H9 (cell line): ENCODE measurements at regions not wholly inside any gene's neighbourhood (a gene's known extent, or its start where the extent isn't known, plus 50 kb on each side); places are given as distances from the start of the nearest gene placed in this dataset.

Source experiments
- DNase-seq: peaks from one replicate; pipeline ENCODE4 v3.0.0-alpha.2; 2017
- H2AFZ ChIP-seq: one replicate; pipeline ENCODE4 v1.6.1; 2013; ENCODE audit warnings: mild to moderate bottlenecking, low read length, control low read depth, moderate library complexity
- H2AK5ac ChIP-seq: 2 replicates; pipeline ENCODE4 v1.6.1; 2013; ENCODE audit warnings: low read length, control low read depth, mixed read lengths; ENCODE audit not compliant: insufficient read length
- H2BK120ac ChIP-seq: one replicate; pipeline ENCODE4 v1.6.1; 2013; ENCODE audit warnings: low read depth, mild to moderate bottlenecking, low read length, control low read depth, inconsistent platforms; ENCODE audit not compliant: poor library complexity, severe bottlenecking
- H2BK12ac ChIP-seq: 2 replicates; pipeline ENCODE4 v1.6.1; 2013; ENCODE audit warnings: low read length, control low read depth, mixed read lengths, low read depth; ENCODE audit not compliant: insufficient read length
- H2BK15ac ChIP-seq: 2 replicates; pipeline ENCODE4 v1.6.1; 2013; ENCODE audit warnings: low read depth, low read length, control low read depth
- H2BK20ac ChIP-seq: one replicate; pipeline ENCODE4 v1.6.1; 2013; ENCODE audit warnings: low read depth, mild to moderate bottlenecking, low read length, control low read depth, inconsistent platforms; ENCODE audit not compliant: poor library complexity, severe bottlenecking
- H2BK5ac ChIP-seq: 2 replicates; pipeline ENCODE4 v1.6.1; 2013; ENCODE audit warnings: low read length, control low read depth, mixed read lengths; ENCODE audit not compliant: insufficient read length
- H3K14ac ChIP-seq: 2 replicates; pipeline ENCODE4 v1.6.1; 2013; ENCODE audit warnings: low read length, control low read depth; ENCODE audit not compliant: insufficient read depth
- H3K18ac ChIP-seq: 2 replicates; pipeline ENCODE4 v1.6.1; 2013; ENCODE audit warnings: low read depth, mild to moderate bottlenecking, mixed read lengths, low read length, control low read depth; ENCODE audit not compliant: insufficient read length
- H3K23ac ChIP-seq: 2 replicates; pipeline ENCODE4 v1.6.1; 2013; ENCODE audit warnings: low read length, control low read depth, mixed read lengths, low read depth; ENCODE audit not compliant: insufficient read length
- H3K23me2 ChIP-seq: 2 replicates; pipeline ENCODE4 v1.6.1; 2013; ENCODE audit warnings: low read depth, mild to moderate bottlenecking, mixed read lengths, low read length, control low read depth; ENCODE audit not compliant: insufficient read length, poor library complexity, severe bottlenecking
- H3K27ac ChIP-seq: 2 replicates; pipeline ENCODE4 v1.5.1; 2013; ENCODE audit warnings: low read length, control low read depth, mixed read lengths, low read depth; ENCODE audit not compliant: insufficient read length
- H3K27me3 ChIP-seq: 2 replicates; pipeline ENCODE4 v1.6.1; 2013; ENCODE audit warnings: low read length, control low read depth, inconsistent platforms; ENCODE audit not compliant: insufficient read depth
- H3K4ac ChIP-seq: 2 replicates; pipeline ENCODE4 v1.6.1; 2013; ENCODE audit warnings: low read depth, mild to moderate bottlenecking, control low read depth, inconsistent platforms, low read length, moderate library complexity
- H3K4me1 ChIP-seq: 2 replicates; pipeline ENCODE4 v1.6.1; 2013; ENCODE audit warnings: low read length, control low read depth, inconsistent platforms; ENCODE audit not compliant: insufficient read depth
- H3K4me2 ChIP-seq: 2 replicates; pipeline ENCODE4 v1.6.1; 2013; ENCODE audit warnings: low read length, control low read depth, mixed read lengths; ENCODE audit not compliant: insufficient read length, insufficient read depth
- H3K56ac ChIP-seq: 2 replicates; pipeline ENCODE4 v1.6.1; 2013; ENCODE audit warnings: low read depth, mild to moderate bottlenecking, mixed read lengths, low read length, control low read depth; ENCODE audit not compliant: insufficient read length
- H3K79me1 ChIP-seq: 2 replicates; pipeline ENCODE4 v1.6.1; 2013; ENCODE audit warnings: low read depth, mild to moderate bottlenecking, moderate library complexity, low read length, control low read depth, inconsistent platforms; ENCODE audit not compliant: insufficient read depth, poor library complexity, severe bottlenecking
- H3K79me2 ChIP-seq: 2 replicates; pipeline ENCODE4 v1.6.1; 2013; ENCODE audit warnings: low read length, control low read depth, inconsistent platforms; ENCODE audit not compliant: insufficient read depth
- H3K9ac ChIP-seq: 2 replicates; pipeline ENCODE4 v1.6.1; 2013; ENCODE audit warnings: low read length, control low read depth, mixed read lengths; ENCODE audit not compliant: insufficient read length; ENCODE audit errors: extremely low read depth
- H3K9me3 ChIP-seq: one replicate; pipeline ENCODE4 v1.6.1; 2013; ENCODE audit warnings: low read depth, low read length, inconsistent platforms; ENCODE audit not compliant: control insufficient read depth
- H3T11ph ChIP-seq: one replicate; pipeline ENCODE4 v1.6.1; 2013; ENCODE audit warnings: mild to moderate bottlenecking, low read length, control low read depth, inconsistent platforms
- H4K20me1 ChIP-seq: one replicate; pipeline ENCODE4 v1.6.1; 2013; ENCODE audit not compliant: control insufficient read depth, insufficient read length, insufficient read depth
- H4K5ac ChIP-seq: 2 replicates; pipeline ENCODE4 v1.6.1; 2013; ENCODE audit warnings: low read depth, mild to moderate bottlenecking, mixed read lengths, low read length, control low read depth; ENCODE audit not compliant: insufficient read length
- H4K8ac ChIP-seq: replicated peaks from 2 replicates; pipeline ENCODE4 v1.6.1; 2013; ENCODE audit warnings: low read length, control low read depth, mixed read lengths, low read depth; ENCODE audit not compliant: insufficient read length
- H4K91ac ChIP-seq: 2 replicates; pipeline ENCODE4 v1.6.1; 2013; ENCODE audit warnings: low read depth, mild to moderate bottlenecking, moderate library complexity, mixed read lengths, low read length, control low read depth; ENCODE audit not compliant: insufficient read length
- H3K27ac Mint-ChIP-seq, 3 experiments: 2 replicates in 2 of 3; 3 replicates in 1 of 3; pipeline ENCODE4 v1.8.0; 2020 to 2021; ENCODE audit warnings: mixed read lengths in 3 of 3, mild to moderate bottlenecking in 1 of 3, moderate library complexity in 1 of 3
- H3K27me3 Mint-ChIP-seq: 2 replicates; pipeline ENCODE4 v1.8.0; 2021; ENCODE audit warnings: low read depth, mild to moderate bottlenecking, moderate library complexity, mixed read lengths
- H3K36me3 Mint-ChIP-seq, 3 experiments: 2 replicates in 2 of 3; 3 replicates in 1 of 3; pipeline ENCODE4 v1.8.0; 2020 to 2021; ENCODE audit warnings: low read depth in 3 of 3, mixed read lengths in 3 of 3; ENCODE audit not compliant: insufficient read depth in 1 of 3
- H3K4me1 Mint-ChIP-seq, 2 experiments: 2 replicates each; pipeline ENCODE4 v1.8.0; 2020; ENCODE audit warnings: mixed read lengths in 2 of 2
- H3K4me3 Mint-ChIP-seq, 2 experiments: 2 replicates in 1 of 2; 3 replicates in 1 of 2; pipeline ENCODE4 v1.8.0; 2020 to 2021; ENCODE audit warnings: mild to moderate bottlenecking in 2 of 2, mixed read lengths in 2 of 2, moderate library complexity in 1 of 2
- H3K9me3 Mint-ChIP-seq, 2 experiments: 2 replicates in 1 of 2; 3 replicates in 1 of 2; pipeline ENCODE4 v1.8.0; 2020; ENCODE audit warnings: mild to moderate bottlenecking in 2 of 2, mixed read lengths in 2 of 2, moderate library complexity in 1 of 2
- CTCF ChIP-seq: fragments of 200-600 bp; sonication (generic); conservative IDR thresholded peaks from 3 replicates; pipeline ENCODE4 v1.8.0; 2021; ENCODE audit warnings: antibody characterized with exemption, mild to moderate bottlenecking
- WGBS: extraction: QIAGEN DNeasy Blood & Tissue Kit; methylation state at CpG from one replicate; pipeline ENCODE4 v1.1.7; 2013; ENCODE audit warnings: missing lambda C conversion rate, low lambda C conversion rate, mixed read lengths; ENCODE audit not compliant: insufficient read length; ENCODE audit errors: extremely low coverage; 5-methylcytosine and 5-hydroxymethylcytosine counted together

- Histone ChIP-seq H3K23ac (no peak overlapping the region), H4K5ac (no peak overlapping the region), H3T11ph (no peak overlapping the region), H3K27ac (no peak overlapping the region), H3K23me2 (no peaks in the 10 kb centered on the region), H2BK20ac (no peak overlapping the region), H3K9me3 (no peaks in the 10 kb centered on the region), H2AK5ac (no peak overlapping the region), H4K8ac (no peak overlapping the region), H3K9ac (no peak overlapping the region), H2BK12ac (no peak overlapping the region), H3K79me2 (no peaks in the 10 kb centered on the region), H2AFZ (no peak overlapping the region), H3K79me1 (no peaks in the 10 kb centered on the region), H4K20me1 (no peaks in the 10 kb centered on the region), H3K27me3 (no peaks in the 10 kb centered on the region), H3K4me1 (no peaks in the 10 kb centered on the region; the same call in 1 of the 2 replicates), H4K91ac (no peak overlapping the region), H3K56ac (no peak overlapping the region), H3K14ac (no peak overlapping the region), H3K4me2 (no peak overlapping the region), H2BK15ac (no peak overlapping the region), H3K4ac (no peak overlapping the region), H3K18ac (no peak overlapping the region), H2BK120ac (no peak overlapping the region), H2BK5ac (no peak overlapping the region)
- no peaks in the 10 kb centered on the region for H3K9me3 Mint-ChIP-seq
- WGBS = no CpG with 5 or more reads among the region's 1 CpG
- no peak overlapping the region for H3K4me3 Mint-ChIP-seq
- no peaks in the 10 kb centered on the region for H3K36me3 Mint-ChIP-seq
- H3K4me1 Mint-ChIP-seq = peaks cover 0 to 7% of the 10 kb centered on the region in 2 experiments; a peak in 2 of 4 replicates
- no peak for DNase-seq
- no peak overlapping the region for H3K27ac Mint-ChIP-seq
- H3K27me3 Mint-ChIP-seq = no peaks in the 10 kb centered on the region
- TF ChIP-seq CTCF = no peak
These were observed 441.8 kb upstream of the SETBP1 start for GRCh38 chr18:44238911-44239310.
